Limb (tissue), 2 donors: ENCODE measurements at regions not wholly inside any gene's neighbourhood (a gene's known extent, or its start where the extent isn't known, plus 50 kb on each side); places are given as distances from the start of the nearest gene placed in this dataset.

ENCODE experiments used
- DNase-seq, 2 donors: peaks; one replicate each; pipeline ENCODE4 v3.0.0-alpha.2; 2016; ENCODE audit errors: extremely low spot score in 2 of 2

DNA sequence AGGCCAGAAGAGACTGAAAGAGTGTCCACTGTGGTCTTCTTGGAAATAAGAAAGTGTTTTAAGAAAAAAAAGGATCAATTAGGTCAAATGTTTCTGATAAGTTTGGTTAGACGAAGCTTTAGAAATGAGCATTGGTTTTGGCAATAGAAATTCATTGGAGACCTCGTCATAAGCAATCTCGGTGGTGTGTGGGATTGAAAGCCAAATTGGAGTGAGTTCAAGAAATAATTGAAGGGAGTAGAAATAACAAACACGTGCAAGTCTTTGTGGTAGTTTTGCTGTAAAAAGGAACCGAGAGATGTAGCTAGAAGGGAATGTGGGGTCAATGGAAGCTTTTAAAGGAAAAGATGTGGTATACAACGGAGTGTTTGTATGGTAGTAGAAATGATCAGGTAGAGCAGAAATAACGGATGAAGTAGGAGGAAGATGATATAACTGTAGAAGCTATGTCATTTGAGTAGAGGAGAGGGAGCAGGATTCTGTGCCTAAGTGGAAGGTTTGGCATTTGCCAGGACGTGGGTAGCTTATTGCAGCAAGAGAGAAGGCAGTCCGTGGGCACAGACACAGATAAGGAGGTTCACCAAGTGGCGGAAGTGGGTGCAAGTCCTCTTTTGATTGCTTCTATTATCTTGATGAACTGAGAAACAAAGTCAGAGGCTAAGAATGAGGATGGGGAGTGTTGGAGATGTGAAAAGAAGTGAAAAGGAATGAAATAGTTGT lies 146.2 kb downstream of the DACT1 start:
- no peak for DNase-seq

GRCh38 chr14:58784931-58785330 lies 147.2 kb downstream of the DACT1 start:
- DNase-seq, result no peak

DNA sequence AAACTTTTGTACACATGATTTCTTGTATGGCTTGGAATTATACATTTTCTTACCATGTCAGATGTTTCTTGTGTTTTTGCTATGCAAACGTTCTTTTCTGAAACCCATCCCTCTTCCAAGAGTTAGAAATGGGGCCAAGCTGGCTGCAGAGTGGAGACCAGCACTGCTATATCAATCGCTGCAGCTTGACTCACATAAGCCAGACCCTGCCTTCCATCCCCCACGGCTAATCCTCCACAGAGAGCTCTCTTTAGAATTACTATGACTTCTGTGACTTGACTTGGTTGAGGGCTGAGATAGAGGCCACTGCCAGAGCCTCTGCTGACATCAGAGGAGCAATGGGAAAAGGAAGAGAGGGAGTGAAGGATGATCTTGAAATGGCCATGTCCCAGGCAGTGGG lies 147.9 kb downstream of the DACT1 start:
- DNase-seq, result no peak

DNA sequence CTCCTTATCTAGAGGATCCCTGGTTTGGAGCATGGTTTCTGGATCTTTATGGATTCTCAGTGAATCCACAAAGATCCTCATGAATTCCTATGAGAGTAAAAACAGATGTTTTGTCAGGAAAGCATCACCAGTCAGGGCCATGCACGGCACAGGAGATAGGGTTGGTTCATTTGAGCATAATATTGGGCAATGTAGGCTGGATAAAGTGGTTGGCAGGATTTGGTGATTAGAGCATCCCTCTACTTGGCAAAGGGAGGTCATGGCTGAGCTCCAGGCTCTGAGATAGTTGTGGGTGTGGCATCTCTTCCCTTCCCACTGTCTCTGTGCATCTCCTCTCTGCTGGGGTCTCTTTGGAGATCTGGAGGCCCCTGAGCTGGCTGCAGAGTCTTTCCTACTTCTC lies 149.8 kb downstream of the DACT1 start:
- no peak for DNase-seq

GRCh38 chr14:58788655-58789503 lies 151.1 kb downstream of the DACT1 start:
- DNase-seq, result no peak

DNA sequence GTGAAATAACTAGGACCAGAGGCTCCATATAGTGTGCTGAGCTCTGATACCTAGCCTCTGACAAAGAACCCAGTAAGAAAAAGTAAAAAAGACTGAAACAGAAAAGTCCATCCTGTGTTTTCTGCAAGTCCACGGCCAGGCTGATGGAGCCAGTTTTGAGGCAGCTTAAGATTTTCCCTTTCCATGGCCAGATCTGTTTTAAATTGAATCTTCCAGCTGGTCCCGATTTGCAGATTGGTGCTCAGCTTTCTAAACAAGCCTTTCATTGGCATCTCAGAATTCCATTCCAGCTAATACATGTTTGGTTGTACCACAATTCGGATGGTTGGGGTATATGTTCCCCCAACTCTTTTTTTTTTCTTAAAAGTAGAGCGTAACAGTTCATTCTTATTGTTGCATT lies 152.0 kb downstream of the DACT1 start:
- DNase-seq, result no peak

GRCh38 chr14:58792416-58792815 lies 154.7 kb downstream of the DACT1 start:
- DNase-seq, result no peak

GRCh38 chr14:58793131-58793740 lies 155.5 kb downstream of the DACT1 start:
- DNase-seq, result no peak

- DNase-seq, result no peak
These were observed 157.4 kb downstream of the DACT1 start for GRCh38 chr14:58794993-58795762.

DNA sequence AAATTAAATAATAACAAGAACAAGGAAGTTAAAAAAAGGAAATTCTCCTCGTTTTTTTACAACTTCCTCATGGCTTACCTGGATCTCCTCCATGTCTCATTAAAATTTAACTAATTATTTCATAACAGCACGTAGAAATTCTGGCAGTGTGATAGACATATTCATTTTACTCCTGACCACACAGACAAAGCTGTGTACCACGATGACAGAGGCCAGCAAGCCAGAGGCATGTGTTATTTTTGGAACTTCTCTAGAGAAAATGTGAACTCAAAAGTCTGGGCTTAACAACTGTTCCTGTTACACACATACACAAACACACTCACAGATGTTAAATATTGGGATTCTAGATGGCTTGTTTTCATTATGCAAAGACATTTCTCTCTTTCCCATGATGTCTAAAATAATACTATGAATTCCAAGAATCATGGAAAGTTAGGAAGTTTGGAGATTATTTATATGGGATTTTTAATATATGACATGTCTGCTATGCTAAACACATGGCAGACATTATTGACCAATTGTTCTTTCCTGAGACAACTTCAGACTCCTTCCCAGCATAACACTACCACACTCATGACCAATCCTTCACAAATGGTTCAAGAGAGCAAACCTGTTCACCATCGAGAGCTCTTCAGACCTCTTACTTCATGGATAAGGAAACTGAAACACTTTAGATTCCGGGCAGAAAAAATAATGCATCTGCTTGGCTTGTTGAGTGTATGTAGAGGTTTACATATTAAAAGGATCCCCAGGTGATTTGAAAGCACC lies 158.7 kb downstream of the DACT1 start:
- DNase-seq, result no peak

DNA sequence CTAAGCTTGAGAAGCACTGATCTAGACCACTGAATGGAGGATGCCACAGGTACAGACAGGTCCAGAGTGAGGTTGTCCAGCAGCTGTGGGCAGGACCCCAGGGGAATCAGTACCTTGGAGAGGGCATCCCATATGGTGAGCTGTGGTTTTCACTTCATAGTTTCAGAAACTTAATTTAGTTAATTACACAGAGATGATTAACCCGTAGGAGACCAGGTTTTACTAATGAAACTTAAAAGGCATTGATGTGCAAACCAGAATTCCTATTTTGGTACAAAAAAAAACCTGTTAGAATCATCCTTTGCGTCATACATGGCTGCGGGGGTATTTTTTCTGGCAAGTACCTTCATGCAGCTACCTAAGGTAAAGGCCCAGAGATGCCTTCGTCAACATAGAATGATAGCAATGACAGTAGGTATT lies 159.3 kb downstream of the DACT1 start:
- DNase-seq, result no peak

DNA sequence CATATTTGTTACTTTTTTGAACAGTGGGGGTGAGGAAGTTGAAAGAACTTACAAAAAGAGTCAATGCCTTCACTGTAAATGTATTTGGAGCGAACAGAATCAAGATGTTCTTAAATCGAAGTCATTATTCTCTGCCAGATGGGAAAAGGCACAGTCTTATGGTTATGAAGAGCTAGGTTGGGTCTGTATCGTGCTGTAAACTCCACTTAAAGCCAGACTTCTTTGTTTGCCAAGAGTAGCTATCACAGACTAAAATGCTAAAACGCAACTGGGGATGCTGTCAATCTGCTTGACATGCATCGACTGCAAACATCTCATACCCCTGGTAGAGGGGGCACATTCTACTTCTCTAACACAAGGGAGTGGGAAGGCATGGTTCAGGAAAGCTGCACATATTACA lies 160.4 kb downstream of the DACT1 start:
- DNase-seq, result no peak

DNA sequence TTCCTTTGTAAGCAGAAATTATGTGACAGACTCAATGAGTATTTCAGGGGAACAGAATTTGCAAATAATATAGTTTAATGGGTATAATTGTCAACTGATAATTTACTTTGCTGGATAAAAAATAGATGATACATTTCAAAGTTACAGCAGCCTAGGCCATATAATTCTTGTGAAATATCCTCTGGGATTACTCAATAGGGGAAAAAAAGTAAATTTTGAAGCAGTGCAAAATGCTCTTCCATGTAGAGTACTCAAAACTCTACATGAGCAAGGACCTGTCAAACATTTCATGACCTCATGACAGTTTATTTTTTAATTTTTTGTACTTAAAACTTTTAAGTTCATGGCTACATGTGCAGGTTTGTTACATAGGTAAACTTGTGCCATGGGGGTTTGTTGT lies 163.3 kb downstream of the DACT1 start:
- no peak for DNase-seq

DNA sequence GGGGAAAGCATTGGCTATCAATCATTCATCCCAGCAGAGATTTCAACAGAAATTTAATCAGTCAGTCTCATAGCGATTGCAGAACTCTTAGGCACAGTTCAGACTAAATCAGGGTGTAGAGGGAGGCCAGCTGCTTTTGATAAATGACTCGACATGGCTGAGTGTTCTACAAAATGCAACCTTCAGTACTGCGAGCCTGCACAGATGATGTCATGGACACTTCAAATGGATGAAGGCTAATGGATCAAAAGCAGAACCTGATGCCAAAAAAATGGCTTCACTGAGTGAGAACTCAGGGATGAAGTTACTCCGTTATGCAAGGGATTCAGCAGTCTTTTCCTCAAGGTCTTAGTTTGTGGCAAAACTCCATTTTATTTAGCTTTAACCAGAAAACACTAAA lies 167.3 kb downstream of the DACT1 start:
- peak in 1 of 2 donors; percentile 65 for DNase-seq

GRCh38 chr14:58805605-58806409 lies 168.0 kb downstream of the DACT1 start:
- peak in 1 of 2 donors; percentile 68 for DNase-seq

DNA sequence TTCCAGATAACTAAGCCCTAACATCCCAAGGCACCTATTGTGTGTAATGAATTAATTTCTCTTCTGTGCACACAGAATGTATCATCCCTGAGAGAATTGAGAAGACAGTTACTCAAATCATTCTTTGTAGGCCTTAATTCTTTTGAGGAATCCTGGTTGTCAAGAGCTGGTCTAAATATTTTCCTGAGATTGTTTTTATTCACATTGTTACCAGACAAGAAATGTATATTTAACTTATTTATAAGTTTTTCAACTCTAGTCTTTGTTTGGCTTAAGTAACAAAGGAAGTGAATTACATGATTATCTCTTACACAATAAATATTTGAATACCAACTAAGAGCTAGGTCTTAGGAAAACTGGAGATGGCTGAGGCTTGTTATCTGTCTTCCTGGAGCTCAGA lies 169.4 kb downstream of the DACT1 start:
- DNase-seq, result no peak

- no peak for DNase-seq
These were observed 171.1 kb downstream of the DACT1 start for GRCh38 chr14:58808828-58809227.

DNA sequence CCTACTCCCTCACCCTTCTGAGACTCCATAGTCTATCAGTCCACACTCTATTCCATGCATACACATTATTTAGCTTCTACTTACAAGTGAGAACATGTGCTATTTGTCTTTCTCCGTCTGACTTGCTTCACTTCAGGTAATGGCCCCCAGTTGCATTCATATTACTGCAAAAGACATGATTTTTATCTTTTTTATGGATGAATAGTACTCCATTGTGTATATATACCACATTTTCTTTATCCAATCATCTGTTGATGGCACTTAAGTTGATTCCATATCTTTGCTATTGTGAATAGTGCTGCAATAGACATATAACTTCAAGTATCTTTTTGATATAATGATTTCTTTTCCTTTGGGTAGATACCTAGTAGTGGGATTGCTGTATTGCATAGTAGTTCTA lies 171.8 kb downstream of the DACT1 start:
- DNase-seq, result no peak

DNA sequence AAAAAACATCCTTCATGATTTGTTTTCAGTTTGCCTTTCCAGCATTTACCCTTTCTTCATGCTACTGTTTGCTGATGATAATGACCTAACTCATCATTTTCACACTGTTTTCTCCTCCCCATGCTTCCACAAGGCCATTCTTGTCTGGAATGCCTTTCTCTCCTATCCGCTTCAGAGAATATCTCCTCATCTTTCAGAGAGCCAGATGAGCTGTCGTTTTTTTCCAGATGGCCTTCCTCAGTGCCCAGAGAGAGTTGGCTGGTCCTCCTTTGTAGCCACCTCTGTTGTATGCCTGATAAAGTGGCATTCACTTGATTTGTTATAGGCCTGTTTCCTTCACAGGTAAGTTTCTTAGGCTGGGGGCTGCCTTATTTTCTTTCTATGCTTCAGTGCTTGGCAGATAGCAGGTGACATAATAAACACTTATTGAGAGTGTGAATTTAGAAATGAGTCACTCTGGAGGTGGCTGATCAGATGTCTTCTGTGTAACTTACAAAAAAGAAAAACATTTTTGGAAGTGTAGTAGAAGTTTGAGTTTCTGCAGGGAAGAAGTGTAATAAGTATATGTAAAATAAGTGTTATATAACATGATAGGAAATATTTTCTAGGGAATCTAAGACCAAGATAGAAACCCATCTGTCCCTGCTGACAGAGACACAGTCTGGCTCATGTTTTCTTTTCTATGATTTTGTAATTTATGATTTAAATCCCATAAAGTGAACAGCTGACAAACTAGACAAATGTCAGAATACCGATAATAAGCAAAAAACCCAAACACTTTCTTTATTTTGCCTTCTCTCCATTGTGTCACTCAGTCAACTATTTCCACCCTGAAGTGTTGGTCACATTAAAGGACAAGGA lies 174.5 kb downstream of the DACT1 start:
- no peak for DNase-seq
